Keratinocyte (primary cell): ENCODE measurements at regions not wholly inside any gene's neighbourhood (a gene's known extent, or its start where the extent isn't known, plus 50 kb on each side); places are given as distances from the start of the nearest gene placed in this dataset.

Experiments
- DNase-seq: peaks from one replicate; pipeline ENCODE4 v3.0.0-alpha.2; 2011; ENCODE audit warnings: low read depth, missing footprints, low spot score
- FAIRE-seq: peaks from 2 replicates; lab custom pipeline; 2011; peaks lifted over from hg19 to GRCh38; lab: Jason Lieb, UNC
- H2AFZ ChIP-seq: 2 replicates; pipeline ENCODE4 v1.6.0; 2012; ENCODE audit warnings: low read length, control low read depth, inconsistent platforms; ENCODE audit not compliant: control insufficient read depth
- H3K27ac ChIP-seq: 2 replicates; pipeline ENCODE4 v1.5.1; 2011; ENCODE audit warnings: low read length; ENCODE audit not compliant: control insufficient read depth, insufficient read depth
- H3K27me3 ChIP-seq: 3 replicates; pipeline ENCODE4 v1.6.0; 2011; ENCODE audit warnings: low read length; ENCODE audit not compliant: control insufficient read depth, insufficient read depth; ENCODE audit errors: extremely low read depth
- H3K36me3 ChIP-seq, 2 experiments: 2 replicates in 1 of 2; 3 replicates in 1 of 2; pipeline ENCODE4 v1.5.1; 2011; ENCODE audit warnings: low read length in 2 of 2, mild to moderate bottlenecking in 1 of 2; ENCODE audit not compliant: control insufficient read depth in 2 of 2, insufficient read depth in 2 of 2; ENCODE audit errors: extremely low read depth in 1 of 2
- H3K4me1 ChIP-seq: 3 replicates; pipeline ENCODE4 v1.5.1; 2011; ENCODE audit warnings: low read length; ENCODE audit not compliant: control insufficient read depth, insufficient read depth; ENCODE audit errors: extremely low read depth
- H3K4me2 ChIP-seq: 3 replicates; pipeline ENCODE4 v1.6.0; 2011; ENCODE audit warnings: low read depth, low read length; ENCODE audit not compliant: control insufficient read depth, insufficient read depth; ENCODE audit errors: extremely low read depth
- H3K4me3 ChIP-seq, 3 experiments: fragments of 200-600 bp in 1 of 3; sonication (generic) in 1 of 3; 2 replicates in 2 of 3; 3 replicates in 1 of 3; pipeline ENCODE4 v1.5.1; 2011 to 2016; ENCODE audit warnings: low read length in 3 of 3, mild to moderate bottlenecking in 3 of 3, control low read depth in 2 of 3, inconsistent platforms in 1 of 3, low read depth in 1 of 3, mixed read lengths in 1 of 3, mixed run types in 1 of 3, moderate library complexity in 1 of 3; ENCODE audit not compliant: control insufficient read depth in 2 of 3, insufficient read depth in 2 of 3; ENCODE audit errors: extremely low read depth in 1 of 3
- H3K79me2 ChIP-seq: 2 replicates; pipeline ENCODE4 v1.6.0; 2012; ENCODE audit warnings: low read length; ENCODE audit not compliant: control insufficient read depth, insufficient read depth
- H3K9ac ChIP-seq: 3 replicates; pipeline ENCODE4 v1.6.0; 2011; ENCODE audit warnings: low read length; ENCODE audit not compliant: control insufficient read depth, insufficient read depth; ENCODE audit errors: extremely low read depth
- H3K9me1 ChIP-seq: 3 replicates; pipeline ENCODE4 v1.6.0; 2011; ENCODE audit warnings: low read length; ENCODE audit not compliant: control insufficient read depth, insufficient read depth; ENCODE audit errors: extremely low read depth
- H3K9me3 ChIP-seq: 2 replicates; pipeline ENCODE4 v1.5.1; 2012; ENCODE audit warnings: low read depth, low read length; ENCODE audit not compliant: control insufficient read depth
- H4K20me1 ChIP-seq: 3 replicates; pipeline ENCODE4 v1.6.0; 2011; ENCODE audit warnings: low read length; ENCODE audit not compliant: control insufficient read depth, insufficient read depth; ENCODE audit errors: extremely low read depth
- EZH2 ChIP-seq: IDR thresholded peaks from one replicate; pipeline ENCODE4 v1.6.1; 2012; ENCODE audit warnings: inconsistent platforms, mild to moderate bottlenecking, low read length, moderate library complexity
- dilution Hi-C: fragments of 300-500 bp; cut with MboI; formaldehyde crosslinking; loops from one replicate; pipeline ENCODE4 v1.7.0; 2020; ENCODE audit warnings: low sequenced_read_pairs; ENCODE audit not compliant: extremely low pct_ligation_motif_present
- TF ChIP-seq, protein P1 (sequence below), 3 experiments: IDR thresholded peaks in 1 of 3; conservative IDR thresholded peaks in 1 of 3; optimal IDR thresholded peaks in 1 of 3; 2 replicates in 2 of 3; 3 replicates in 1 of 3; pipeline versions ENCODE3 to v1.5.1; 2011; ENCODE audit warnings: low read length in 3 of 3, mild to moderate bottlenecking in 3 of 3, moderate library complexity in 2 of 3, control low read depth in 1 of 3, inconsistent platforms in 1 of 3; ENCODE audit not compliant: insufficient read depth in 2 of 3; ENCODE audit errors: extremely low read depth in 1 of 3

DNA sequence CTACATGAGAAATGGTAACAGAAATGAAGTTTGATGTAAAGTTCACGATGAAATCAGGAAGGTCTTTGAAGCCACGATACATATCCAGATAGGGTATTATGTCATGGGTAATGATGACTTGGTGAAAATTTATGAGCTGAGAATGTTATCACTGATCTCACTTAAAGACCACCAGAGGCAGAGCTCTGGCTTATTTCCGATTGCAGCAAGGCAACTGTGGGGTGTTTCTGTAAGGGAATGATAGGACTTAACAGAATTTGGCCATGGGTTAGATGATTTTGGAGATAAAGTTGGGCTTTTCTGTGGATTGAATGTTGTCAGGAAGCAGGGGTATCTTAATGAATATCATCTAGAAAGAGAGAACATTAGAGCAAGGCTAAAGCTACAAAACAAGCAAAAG, 508.4 kb downstream of the HDGFL1 start:
- H2AFZ ChIP-seq = no peak overlapping the region
- no peak for DNase-seq
- no peaks in the 10 kb centered on the region for H3K9me3 ChIP-seq
- no peak overlapping the region for H3K27ac ChIP-seq
- TF ChIP-seq EZH2 = no peak
- TF ChIP-seq, protein P1, sequence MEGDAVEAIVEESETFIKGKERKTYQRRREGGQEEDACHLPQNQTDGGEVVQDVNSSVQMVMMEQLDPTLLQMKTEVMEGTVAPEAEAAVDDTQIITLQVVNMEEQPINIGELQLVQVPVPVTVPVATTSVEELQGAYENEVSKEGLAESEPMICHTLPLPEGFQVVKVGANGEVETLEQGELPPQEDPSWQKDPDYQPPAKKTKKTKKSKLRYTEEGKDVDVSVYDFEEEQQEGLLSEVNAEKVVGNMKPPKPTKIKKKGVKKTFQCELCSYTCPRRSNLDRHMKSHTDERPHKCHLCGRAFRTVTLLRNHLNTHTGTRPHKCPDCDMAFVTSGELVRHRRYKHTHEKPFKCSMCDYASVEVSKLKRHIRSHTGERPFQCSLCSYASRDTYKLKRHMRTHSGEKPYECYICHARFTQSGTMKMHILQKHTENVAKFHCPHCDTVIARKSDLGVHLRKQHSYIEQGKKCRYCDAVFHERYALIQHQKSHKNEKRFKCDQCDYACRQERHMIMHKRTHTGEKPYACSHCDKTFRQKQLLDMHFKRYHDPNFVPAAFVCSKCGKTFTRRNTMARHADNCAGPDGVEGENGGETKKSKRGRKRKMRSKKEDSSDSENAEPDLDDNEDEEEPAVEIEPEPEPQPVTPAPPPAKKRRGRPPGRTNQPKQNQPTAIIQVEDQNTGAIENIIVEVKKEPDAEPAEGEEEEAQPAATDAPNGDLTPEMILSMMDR (optimal IDR thresholded peaks at IDR 0.05 in 1 of 3, IDR thresholded peaks at IDR 0.05 in 1 of 3, conservative IDR thresholded peaks at IDR 0.05 in 1 of 3; ENCODE audit: extremely low read depth in 1 of 3, insufficient read depth in 2 of 3, low read length in 3 of 3) = no peak
- no peak overlapping the region for H3K4me2 ChIP-seq
- no peaks in the 10 kb centered on the region for H3K4me1 ChIP-seq
- no peaks in the 10 kb centered on the region for H3K36me3 ChIP-seq
- H3K4me3 ChIP-seq = no peak overlapping the region
- FAIRE-seq = no peak
- dilution Hi-C loops = no loop called here
- H3K27me3 ChIP-seq = no peaks in the 10 kb centered on the region
- no peaks in the 10 kb centered on the region for H3K9me1 ChIP-seq
- H3K79me2 ChIP-seq = no peaks in the 10 kb centered on the region
- H4K20me1 ChIP-seq = no peaks in the 10 kb centered on the region
- H3K9ac ChIP-seq = no peak overlapping the region

GRCh38 chr6:23081701-23082100, 512.3 kb downstream of the HDGFL1 start:
- Histone ChIP-seq H3K27ac (no peak overlapping the region), H3K36me3 (no peaks in the 10 kb centered on the region), H3K27me3 (no peaks in the 10 kb centered on the region), H3K79me2 (no peaks in the 10 kb centered on the region), H2AFZ (no peak overlapping the region), H4K20me1 (no peaks in the 10 kb centered on the region), H3K9me1 (no peaks in the 10 kb centered on the region), H3K9me3 (no peaks in the 10 kb centered on the region), H3K4me1 (no peaks in the 10 kb centered on the region), H3K9ac (no peak overlapping the region), H3K4me3 (no peak overlapping the region), H3K4me2 (no peak overlapping the region)
- TF ChIP-seq, protein P1 (optimal IDR thresholded peaks at IDR 0.05 in 1 of 3, IDR thresholded peaks at IDR 0.05 in 1 of 3, conservative IDR thresholded peaks at IDR 0.05 in 1 of 3; ENCODE audit: extremely low read depth in 1 of 3, insufficient read depth in 2 of 3, low read length in 3 of 3) = no peak
- dilution Hi-C loops = no loop called here
- FAIRE-seq (no peak), DNase-seq (no peak)
